Hematopoietic multipotent progenitor cell treated with erythropoietin and hydrocortisone succinate and interleukin-3 and kit ligand, for 8 days (in vitro differentiated cells): ENCODE measurements at regions not wholly inside any gene's neighbourhood (a gene's known extent, or its start where the extent isn't known, plus 50 kb on each side); places are given as distances from the start of the nearest gene placed in this dataset.
"Not testable (repeated sequence)": the region's sequence is repeated elsewhere in the genome, so short reads cannot be mapped to it uniquely, and the experiment has no call there.

Source experiments
- DNase-seq: peaks from one replicate; pipeline ENCODE4 v3.0.0-alpha.2; 2015

DNA sequence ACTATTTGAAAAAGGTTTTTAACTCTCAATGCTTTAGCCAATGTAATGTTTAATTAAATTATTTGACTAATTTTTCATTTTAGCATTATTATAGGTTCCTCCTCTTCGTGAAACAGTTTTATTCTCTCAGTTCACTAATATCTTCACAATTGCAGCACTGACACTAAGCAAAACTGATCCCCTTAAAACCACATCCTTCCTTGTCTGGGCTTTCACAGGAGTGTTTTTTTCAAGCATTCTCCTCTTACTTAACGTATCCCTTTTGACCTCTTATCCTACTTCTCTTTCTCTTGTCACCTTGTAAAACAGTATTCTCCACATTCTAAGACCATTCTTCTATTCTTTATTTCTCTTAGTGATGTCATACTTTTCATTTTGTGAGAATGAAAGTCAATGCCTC, 112.8 kb downstream of the DSC3 start:
- DNase-seq, result no peak

DNA sequence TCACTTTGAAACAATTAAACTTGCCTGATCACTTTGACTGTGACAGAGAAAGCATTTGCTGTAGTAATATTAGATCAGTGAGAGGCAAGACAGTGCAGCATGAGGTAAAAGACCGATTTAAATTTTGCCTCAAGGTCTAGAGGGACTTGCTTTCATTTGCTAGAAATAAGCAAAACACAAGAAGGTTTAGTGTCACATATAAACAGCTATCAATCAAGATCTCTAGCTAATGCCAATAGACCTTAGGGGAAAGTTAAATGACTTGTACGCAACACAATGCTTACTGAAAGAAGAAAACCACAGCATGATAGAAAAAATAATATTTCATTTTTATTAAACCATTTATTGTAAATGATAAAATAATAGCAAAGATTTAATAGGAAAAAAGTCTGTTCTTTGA, 113.5 kb downstream of the DSC3 start:
- no peak for DNase-seq

DNA sequence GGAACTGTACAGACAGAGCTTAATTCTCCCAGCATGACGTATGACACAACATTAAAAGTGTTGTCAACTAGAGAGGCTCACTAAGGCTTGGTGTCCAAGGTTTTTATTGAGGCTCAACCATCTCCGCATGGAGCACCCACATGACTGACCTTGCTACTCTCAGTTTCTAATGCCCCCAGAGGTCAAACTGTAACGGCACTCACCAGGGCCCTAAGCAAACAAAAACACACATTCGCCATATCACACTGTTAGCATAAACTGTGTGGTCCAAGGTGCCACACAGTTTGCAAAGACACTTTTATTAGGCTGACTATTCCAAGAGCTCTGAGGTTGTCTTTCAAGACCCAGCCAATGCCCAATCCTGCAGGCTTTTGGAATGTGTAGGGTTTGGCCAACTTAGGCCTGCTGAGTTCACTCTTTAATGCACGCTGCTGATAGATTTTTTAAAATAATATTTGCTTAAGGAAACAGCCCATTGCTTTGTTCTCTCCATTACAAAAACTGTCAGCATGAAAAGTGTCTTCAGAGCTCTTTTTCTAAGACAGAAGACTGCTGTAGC, 114.9 kb downstream of the DSC3 start:
- no peak for DNase-seq

DNA sequence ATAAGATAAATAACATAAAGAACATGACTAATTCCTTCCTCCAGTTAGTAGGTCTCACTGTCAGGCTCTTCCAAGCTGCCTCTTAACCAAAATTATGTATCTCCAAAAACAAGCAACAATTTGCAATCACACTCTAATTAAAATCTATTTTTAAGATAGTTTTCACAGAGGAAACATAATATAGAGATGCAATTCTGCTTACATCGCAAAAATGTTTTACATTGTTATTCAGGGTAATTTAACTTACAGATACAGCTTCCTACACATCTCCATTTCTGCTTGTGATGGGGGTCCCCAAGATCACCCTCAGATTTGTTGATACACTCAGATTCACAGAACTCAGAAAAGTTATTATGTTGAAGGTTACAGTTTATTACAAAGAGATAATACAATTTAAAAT, 115.5 kb downstream of the DSC3 start:
- no peak for DNase-seq

DNA sequence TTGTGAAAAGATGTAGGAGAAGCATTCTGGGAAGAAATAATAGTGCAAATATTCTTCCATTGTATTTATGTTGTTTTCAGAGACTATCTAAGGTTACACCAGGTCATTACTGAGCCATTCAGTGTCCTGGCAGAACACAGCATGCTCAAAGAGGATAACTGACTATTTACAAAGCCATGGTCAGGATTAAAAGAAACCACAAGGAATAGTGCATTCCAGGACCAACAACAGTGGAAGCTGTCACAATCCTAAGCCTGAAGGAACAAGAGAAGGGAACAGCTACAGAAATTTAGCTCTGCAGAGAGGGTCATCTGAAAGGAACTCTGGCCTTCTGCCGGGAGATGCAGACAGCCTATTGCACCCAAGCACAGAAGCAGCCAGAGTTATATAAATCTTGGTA, 116.7 kb downstream of the DSC3 start:
- DNase-seq, result no peak

DNA sequence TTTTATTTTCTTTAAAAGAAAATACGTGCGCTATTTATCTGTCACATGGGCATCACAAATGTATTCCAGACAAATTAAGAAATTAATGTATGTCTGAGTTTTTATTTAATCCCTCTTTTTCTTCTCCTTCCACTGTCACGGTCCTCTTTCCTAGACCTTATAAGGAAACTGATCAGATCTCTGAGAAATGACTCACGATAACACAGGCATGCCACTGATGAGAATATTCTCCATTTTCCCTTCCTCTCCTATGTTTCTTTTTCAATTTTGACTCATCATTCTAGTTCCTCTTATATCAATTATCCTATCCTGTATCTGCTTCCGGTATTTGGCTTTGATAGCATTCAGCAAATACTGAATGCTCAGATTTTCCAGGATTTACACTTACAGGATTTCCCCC, 121.8 kb downstream of the DSC3 start:
- no peak for DNase-seq

DNA sequence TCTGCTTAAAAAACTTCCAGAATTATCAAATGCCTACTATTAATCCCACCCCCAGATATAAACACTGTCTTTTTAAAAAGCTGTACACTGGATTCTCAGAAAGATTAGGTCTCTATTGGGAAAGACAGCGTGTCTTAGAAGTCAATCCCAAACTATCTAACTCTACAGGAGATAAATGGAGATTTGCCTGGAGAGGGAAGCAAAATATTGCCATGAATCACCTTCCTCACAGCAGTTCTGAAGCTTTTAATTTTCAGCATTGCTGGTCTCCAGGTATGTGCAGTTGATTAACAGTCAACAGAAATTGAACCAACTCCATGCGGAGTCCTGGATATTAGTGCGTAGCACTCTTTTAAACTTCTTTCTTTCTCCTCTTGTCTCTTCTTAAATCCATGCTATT, 122.2 kb downstream of the DSC3 start:
- DNase-seq, result no peak

DNA sequence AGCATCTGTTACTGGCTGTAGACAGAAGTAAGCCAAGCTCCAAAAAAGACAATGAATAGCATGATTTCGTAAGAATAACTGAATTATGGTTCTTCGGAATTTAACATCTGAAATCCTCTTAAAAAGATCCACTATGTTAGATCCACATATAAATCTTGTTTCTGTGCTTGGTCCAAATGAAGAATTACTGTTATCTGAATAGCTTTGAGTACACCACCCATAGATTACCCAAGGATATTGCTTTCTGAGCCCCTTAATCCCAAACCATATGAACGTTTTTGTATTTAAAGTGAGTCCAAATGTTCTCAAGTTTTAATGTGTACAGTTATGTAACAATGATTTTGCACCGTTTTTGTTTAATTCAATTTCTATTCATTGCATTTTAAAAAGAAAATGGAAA, 124.9 kb downstream of the DSC3 start:
- DNase-seq, result no peak

DNA sequence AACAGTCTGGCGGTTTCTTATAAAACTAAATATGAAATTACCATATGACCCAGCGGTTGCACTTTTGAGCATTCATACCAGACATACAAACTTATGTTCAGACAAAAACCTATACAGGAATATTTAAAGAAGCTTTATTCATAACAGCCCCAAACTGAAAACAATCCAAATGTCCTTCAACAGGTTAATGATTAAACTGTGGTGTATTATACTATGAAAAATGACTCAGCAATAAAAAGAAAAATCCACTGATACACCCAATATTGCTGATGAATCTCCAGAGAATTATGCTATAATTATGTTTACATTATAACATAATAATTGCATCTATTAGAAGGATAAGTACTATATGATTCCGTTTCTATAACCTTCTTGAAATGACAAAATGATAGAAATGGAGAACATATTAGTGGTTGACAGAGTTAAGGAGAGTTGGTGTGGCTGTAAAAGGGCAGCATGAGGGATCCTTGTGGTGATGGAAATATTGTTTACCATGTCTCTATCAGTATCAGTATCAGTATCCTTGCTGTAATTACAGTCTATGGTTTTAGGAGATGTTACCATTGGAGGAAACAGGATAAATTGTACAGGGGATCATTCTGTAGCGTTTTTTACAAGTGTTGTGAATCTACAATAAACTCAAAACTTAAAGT, 127.1 kb downstream of the DSC3 start:
- no peak for DNase-seq

DNA sequence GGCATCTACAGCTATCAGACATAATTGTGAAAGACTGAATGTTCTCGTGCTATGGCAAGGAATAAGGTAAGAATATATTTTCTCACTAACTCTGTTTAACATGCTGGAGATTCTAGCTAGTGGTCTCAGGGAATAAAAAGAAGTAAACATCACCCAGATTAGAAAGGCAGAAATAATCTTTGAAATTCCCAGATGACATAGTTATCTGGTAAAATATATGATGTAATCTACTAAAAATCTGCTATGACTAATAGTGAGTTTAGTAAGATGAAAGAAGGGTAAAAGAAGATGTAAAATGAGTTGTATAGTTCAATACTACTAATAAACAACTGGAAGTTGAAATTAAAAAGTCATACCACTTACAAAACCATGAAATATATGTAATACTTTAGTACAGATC, 134.2 kb downstream of the DSC3 start:
- DNase-seq, result no peak

DNA sequence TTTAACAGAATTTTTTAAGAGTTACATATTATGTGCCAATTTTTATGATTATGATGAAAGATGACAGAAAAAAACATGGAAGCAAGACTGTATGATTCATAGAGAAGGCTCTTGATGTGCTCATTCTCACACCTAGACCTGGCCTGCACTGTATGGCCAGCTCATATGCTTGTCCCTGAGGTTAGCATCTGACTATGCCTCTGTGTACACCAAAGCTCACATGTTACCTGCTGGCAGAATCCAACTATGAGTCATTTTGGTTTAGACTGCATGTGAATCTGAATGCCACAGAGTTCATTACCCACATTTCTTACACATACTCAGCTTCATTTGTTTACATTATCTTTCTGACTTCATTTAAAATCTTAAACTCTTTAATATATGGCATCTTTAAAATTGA, 139.0 kb downstream of the DSC3 start:
- DNase-seq, result no peak

DNA sequence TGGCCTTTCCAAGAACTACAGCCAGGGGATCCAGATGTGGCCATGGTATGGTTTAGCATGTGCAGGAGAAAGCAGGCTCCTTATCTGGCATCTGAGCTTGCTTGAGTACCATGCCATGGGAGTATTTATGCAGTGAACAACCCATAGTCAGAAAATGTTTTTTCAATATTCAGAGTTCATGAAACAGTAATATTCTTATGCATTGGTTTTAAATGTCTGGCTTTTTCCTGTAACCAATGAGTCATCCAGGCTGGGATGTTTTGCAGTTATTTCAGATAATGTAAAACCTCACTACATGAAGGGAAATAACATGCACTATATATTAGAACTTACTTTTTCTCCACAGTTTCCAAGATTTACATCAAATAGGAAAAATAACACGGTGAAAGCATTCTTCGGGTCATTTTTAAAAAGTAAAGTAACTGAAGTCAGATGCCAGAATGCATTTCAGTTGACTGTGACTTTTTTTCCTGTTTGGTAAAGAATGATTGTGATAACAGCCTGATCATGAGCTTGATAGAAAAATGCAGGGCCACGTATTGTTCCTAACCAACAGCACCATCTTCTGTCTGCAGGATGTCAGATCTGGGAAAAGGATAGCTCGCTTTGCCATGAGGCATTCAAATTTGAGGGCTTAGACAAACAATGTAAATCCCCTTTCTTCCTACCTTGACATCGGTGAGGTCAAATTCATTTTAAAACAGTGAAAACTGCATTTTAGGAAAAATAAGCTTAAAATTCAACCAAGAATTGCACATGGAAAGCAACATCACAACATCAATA, 152.8 kb downstream of the DSC3 start:
- peak; percentile 9 for DNase-seq

DNA sequence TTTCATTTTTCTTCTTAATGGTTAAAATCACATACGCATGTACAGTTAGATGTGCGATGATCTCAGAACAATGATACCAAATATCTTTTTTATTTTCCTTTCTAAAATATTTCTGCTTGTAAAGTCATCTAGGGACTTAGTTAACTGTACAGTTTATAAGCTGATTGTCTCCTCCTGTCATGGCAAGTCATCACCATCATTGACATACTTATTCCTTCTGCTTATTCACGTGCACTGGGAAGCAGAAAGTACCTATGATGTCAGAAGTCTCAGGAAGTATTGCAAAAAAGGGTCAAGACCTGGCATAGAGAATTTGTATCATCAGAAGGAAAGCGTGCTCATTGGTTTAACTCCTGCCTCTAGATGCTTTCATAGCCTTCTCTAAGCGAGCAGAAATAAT, 154.2 kb downstream of the DSC3 start:
- DNase-seq, result no peak

DNA sequence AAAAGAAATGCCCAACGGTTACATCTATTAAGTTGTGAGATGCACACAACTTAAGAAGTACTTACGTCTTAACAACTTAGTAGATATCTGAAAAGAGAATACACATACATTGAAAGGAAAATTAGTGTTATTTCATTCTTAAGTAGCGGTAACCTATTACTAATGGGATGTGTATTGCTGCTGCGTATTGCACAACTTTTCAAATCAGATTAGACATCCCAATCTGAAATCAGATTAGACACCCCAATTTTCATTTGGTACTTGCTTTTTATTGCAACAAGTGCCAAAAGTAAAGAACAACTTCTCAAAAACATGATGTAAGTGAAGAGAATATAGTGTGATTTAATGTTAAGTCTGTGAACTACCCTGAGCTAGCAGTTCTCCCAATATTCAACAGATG, 155.5 kb downstream of the DSC3 start:
- DNase-seq, result no peak

DNA sequence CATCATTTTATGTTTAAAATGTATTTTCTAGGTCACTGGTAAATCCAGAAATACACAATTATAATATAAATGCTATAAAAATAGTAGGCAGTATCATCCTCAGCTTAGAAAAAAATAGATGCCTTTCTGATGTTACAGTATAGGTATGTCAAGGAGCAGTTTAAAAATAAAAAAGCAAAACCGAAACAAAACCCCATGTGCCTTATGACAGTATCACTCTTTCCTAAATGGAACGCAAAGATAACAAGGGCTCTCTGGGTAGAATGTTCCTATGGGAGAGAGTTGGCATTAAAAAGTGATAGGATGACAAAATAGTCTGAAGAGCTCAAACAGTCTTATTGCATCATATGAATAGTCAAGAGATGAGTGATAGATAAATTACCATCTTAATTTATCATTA, 172.1 kb downstream of the DSC3 start:
- no peak for DNase-seq

DNA sequence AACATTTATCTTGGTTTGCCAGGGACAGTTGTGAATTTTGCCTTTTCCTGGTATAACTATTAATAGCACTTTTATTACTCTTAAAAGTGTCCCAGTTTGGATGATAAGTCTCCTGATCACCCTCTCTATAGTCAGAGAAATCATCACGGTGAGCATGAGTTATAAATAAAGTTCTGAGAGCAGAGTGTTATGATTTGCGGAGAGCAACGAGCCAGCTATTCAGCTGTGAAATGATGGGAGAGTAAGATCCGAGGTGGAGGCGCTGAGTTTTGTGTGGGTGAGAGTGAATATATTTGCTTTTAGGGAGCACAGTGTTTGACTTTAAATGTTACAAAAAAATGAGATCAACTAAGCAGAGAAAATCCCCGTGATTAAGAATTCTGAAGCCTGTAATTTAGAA, 179.6 kb downstream of the DSC3 start:
- DNase-seq, result no peak

DNA sequence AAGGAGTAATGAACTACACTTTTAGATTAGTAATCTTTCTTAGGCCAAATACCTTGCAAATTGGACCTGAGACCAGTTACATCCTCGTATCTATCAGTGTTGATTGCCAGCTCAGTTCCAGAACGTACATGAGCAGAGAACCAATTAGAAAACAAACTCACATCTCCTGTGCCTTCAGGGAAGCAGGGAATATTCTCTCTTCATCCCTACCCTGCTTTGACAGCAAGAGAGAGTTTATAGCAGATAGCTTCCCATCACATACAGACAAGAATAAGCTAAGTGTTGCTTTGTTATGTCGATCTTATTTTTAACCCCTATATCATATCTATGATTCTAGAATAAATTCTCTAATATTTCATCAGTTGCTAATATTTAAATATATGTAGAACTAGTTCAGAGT, 181.8 kb downstream of the DSC3 start:
- no peak for DNase-seq

DNA sequence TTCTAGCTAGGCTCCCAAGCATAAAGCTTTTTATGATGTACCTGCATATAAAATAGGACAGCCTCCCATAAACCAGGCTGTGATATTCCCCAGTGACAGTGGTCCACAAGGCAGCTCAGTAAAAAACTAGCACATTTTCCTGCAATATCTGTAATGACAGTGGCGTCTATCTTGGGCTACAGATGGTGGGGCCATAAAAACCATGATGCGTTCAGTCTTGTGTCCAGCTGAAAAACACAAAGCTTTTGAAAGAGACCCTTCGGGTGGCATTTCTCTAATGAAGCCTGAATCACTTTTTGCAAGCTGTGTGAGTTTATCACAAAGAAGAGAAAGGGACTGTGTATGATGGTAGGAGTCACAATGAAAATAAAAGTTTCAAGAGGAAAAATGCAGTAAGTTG, 183.5 kb downstream of the DSC3 start:
- no peak for DNase-seq

DNA sequence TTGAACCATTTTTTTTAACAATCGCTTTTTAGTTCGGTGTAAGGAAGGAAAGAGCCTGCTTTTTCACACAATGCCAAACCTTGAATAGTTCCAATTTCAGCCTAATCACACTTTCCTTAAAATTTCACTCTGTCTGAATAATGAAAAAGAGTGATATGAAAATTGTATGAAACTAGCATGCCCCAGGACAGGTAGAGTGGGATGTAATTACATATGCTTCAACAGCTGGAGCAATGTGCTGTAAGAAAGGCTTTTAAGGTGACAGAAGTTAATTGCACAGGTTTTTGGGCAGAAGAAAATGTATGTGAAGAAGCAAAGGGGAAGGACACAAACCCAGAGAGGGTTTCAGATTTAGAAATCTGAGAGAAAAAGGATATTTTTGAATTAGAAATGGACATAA, 184.0 kb downstream of the DSC3 start:
- DNase-seq, result no peak

DNA sequence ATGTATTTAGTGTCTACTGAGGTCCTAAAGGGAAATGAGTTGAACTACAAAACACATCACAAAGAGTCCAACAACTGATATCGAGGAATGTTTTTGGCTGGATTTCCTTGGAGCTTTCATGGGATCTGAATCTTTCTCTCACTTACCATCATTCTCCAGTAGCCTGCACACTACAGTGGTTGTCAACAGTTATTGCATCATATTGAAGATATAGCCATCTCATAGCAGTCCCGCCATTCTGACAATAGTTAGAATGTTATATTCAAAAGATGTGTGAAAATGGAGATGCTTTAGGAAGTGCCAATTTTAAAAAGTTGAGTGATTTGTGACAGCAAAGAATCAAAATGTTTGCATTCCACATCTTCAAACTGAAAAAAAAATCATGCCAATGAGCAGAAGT, 186.8 kb downstream of the DSC3 start:
- DNase-seq, result no peak

DNA sequence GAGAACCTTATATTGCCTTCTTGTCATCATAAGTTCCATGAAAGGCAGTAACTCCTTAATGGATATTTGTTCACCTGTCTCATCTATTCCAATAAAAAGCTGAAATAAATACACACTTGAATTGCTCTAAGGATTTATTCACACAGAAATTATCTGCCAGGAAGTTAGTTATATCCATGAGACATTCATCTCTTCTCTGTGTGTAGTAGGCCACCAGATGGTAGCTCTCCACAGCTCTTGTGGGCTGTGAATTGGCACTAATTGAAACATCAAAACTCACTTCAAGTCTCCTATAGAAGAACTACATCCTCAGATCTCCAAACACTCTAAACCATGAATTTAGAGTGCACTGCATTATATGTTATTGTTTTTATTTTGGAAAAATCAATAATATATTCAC, 189.6 kb downstream of the DSC3 start:
- no peak for DNase-seq

DNA sequence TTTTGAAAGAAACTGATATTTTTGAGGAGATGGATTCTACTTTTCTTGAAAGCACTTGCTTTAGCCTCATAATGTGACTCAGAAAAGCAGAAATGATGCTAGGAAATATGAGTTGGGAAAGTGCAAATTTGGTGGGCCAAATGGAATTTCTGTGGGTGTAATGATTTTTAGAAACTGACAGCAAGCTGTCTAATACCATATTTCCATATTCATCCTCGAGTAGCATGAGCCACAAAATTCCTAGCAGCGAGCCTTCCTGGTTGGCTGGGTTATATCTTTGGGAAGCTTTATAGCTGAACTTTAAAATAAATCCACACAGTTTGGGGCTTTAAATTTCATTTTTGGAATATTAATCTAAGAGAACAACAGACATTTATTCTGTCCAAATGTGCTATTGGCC, 190.0 kb downstream of the DSC3 start:
- DNase-seq, result no peak

DNA sequence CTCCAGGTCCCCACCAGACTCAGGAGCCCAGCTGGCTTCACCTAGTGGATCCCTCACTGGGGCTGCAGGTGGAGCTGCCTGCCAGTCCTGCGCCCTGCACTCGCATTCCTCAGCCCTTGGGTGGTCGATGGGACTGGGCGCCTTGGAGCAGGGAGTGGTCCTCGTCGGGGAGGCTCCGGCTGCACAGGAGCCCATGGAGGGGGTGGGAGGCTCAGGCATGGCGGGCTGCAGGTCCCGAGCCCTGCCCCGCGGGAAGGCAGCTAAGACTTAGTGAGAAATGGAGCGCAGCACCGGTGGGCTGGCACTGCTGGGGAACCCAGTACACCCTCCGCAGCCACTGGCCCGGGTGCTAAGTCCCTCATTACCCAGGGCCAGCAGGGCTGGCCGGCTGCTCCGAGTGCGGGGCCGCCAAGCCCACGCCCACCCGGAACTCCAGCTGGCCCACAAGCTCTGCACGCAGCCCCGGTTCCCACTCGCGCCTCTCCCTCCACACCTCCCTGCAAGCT, 203.4 kb downstream of the DSC3 start:
- not testable (repeated sequence) for DNase-seq

DNA sequence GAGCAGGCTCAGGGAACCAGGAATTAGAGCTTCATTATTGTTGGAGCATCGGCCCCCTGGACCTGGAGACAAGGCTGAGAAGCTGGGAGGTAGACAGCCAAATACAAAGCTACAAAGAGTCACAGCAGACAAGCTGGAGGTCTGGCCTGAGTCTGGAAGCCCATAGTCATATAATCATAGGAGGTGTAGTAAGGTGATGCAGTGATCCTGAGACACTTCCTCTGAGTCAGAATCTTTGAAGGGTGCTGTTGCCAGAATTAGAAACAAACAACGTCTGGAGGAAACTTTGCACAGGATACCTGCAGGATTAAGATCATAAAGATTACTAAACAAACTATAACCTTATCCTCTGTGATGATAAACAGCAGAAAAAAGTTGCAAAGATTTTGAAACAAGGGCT, 213.8 kb downstream of the DSC3 start:
- no peak for DNase-seq

DNA sequence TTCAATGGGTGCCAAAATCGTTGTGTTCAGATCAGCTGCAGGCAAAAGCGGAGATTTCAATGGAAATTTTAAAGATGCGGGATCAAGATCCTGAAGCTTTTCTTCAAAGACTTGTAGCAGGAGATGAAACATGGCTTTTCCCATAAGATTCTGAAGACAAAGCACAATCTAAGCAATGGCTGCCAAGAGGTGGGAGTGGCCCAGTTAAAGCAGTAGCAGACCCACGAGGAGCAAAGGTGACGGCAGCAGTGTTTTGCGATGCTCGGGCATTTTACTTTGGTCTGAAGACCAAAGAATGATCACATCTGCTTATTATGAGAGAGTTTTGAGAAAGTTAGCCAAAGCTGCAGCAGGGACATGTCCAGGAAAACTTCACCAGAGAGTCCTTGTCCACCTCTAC, 222.9 kb downstream of the DSC3 start:
- no peak for DNase-seq
